ENCODE measurements at regions not wholly inside any gene's neighbourhood (a gene's known extent, or its start where the extent isn't known, plus 50 kb on each side); places are given as distances from the start of the nearest gene placed in this dataset.

GRCh38 chr9:90198956-90199355 lies 443.7 kb downstream of the DIRAS2 start:
- H3K4me2 ChIP-seq (ENCODE audit: control insufficient read depth, extremely low read depth, insufficient read depth, low read depth, low read length) = no peak overlapping the region
- H3K79me2 ChIP-seq (ENCODE audit: control insufficient read depth, insufficient read depth, low read length) = no peaks in the 10 kb centered on the region
- no peak overlapping the region for H3K9ac ChIP-seq (ENCODE audit: control insufficient read depth, extremely low read depth, insufficient read depth, low read length)
- H4K20me1 ChIP-seq (ENCODE audit: control insufficient read depth, extremely low read depth, insufficient read depth, low read length) = no peaks in the 10 kb centered on the region
- no peak overlapping the region for H3K4me3 ChIP-seq (ENCODE audit: control insufficient read depth in 2 of 3, extremely low read depth in 1 of 3, insufficient read depth in 2 of 3, low read depth in 1 of 3, low read length in 3 of 3)
- FAIRE-seq (no peak), DNase-seq (ENCODE audit: low read depth, low spot score) (no peak)
- no peaks in the 10 kb centered on the region for H3K4me1 ChIP-seq (ENCODE audit: control insufficient read depth, extremely low read depth, insufficient read depth, low read length)
- no peak overlapping the region for H3K27ac ChIP-seq (ENCODE audit: control insufficient read depth, insufficient read depth, low read length)
- no peak overlapping the region for H2AFZ ChIP-seq (ENCODE audit: control insufficient read depth, low read length)
- no peaks in the 10 kb centered on the region for H3K9me3 ChIP-seq (ENCODE audit: control insufficient read depth, low read depth, low read length)
- no peaks in the 10 kb centered on the region for H3K9me1 ChIP-seq (ENCODE audit: control insufficient read depth, extremely low read depth, insufficient read depth, low read length)
- H3K27me3 ChIP-seq (ENCODE audit: control insufficient read depth, extremely low read depth, insufficient read depth, low read length) = no peaks in the 10 kb centered on the region
- dilution Hi-C loops (cut with MboI; ENCODE audit: extremely low pct_ligation_motif_present, low sequenced_read_pairs) = no loop called here
- no peaks in the 10 kb centered on the region for H3K36me3 ChIP-seq (ENCODE audit: control insufficient read depth in 2 of 2, extremely low read depth in 1 of 2, insufficient read depth in 2 of 2, low read length in 2 of 2)
- TF ChIP-seq CTCF (optimal IDR thresholded peaks at IDR 0.05 in 1 of 3, IDR thresholded peaks at IDR 0.05 in 1 of 3, conservative IDR thresholded peaks at IDR 0.05 in 1 of 3; ENCODE audit: extremely low read depth in 1 of 3, insufficient read depth in 2 of 3, low read length in 3 of 3) = no peak
- TF ChIP-seq EZH2 (IDR thresholded peaks at IDR 0.05; ENCODE audit: low read length) = no peak

GRCh38 chr9:90201766-90202165 lies 440.9 kb downstream of the DIRAS2 start:
- FAIRE-seq = no peak
- no peaks in the 10 kb centered on the region for H3K27me3 ChIP-seq (ENCODE audit: control insufficient read depth, extremely low read depth, insufficient read depth, low read length)
- dilution Hi-C loops (cut with MboI; ENCODE audit: extremely low pct_ligation_motif_present, low sequenced_read_pairs) = no loop called here
- no peak overlapping the region for H3K27ac ChIP-seq (ENCODE audit: control insufficient read depth, insufficient read depth, low read length)
- H4K20me1 ChIP-seq (ENCODE audit: control insufficient read depth, extremely low read depth, insufficient read depth, low read length) = no peaks in the 10 kb centered on the region
- no peaks in the 10 kb centered on the region for H3K9me1 ChIP-seq (ENCODE audit: control insufficient read depth, extremely low read depth, insufficient read depth, low read length)
- no peak for TF ChIP-seq CTCF (optimal IDR thresholded peaks at IDR 0.05 in 1 of 3, IDR thresholded peaks at IDR 0.05 in 1 of 3, conservative IDR thresholded peaks at IDR 0.05 in 1 of 3; ENCODE audit: extremely low read depth in 1 of 3, insufficient read depth in 2 of 3, low read length in 3 of 3)
- no peak for TF ChIP-seq EZH2 (IDR thresholded peaks at IDR 0.05; ENCODE audit: low read length)
- DNase-seq (ENCODE audit: low read depth, low spot score) = no peak
- H3K9me3 ChIP-seq (ENCODE audit: control insufficient read depth, low read depth, low read length) = no peaks in the 10 kb centered on the region
- no peaks in the 10 kb centered on the region for H3K36me3 ChIP-seq (ENCODE audit: control insufficient read depth in 2 of 2, extremely low read depth in 1 of 2, insufficient read depth in 2 of 2, low read length in 2 of 2)
- H2AFZ ChIP-seq (ENCODE audit: control insufficient read depth, low read length) = no peak overlapping the region
- H3K79me2 ChIP-seq (ENCODE audit: control insufficient read depth, insufficient read depth, low read length) = no peaks in the 10 kb centered on the region
- H3K9ac ChIP-seq (ENCODE audit: control insufficient read depth, extremely low read depth, insufficient read depth, low read length) = no peak overlapping the region
- H3K4me3 ChIP-seq (ENCODE audit: control insufficient read depth in 2 of 3, extremely low read depth in 1 of 3, insufficient read depth in 2 of 3, low read depth in 1 of 3, low read length in 3 of 3) = no peak overlapping the region
- H3K4me2 ChIP-seq (ENCODE audit: control insufficient read depth, extremely low read depth, insufficient read depth, low read depth, low read length) = no peak overlapping the region
- no peaks in the 10 kb centered on the region for H3K4me1 ChIP-seq (ENCODE audit: control insufficient read depth, extremely low read depth, insufficient read depth, low read length)

Measured in keratinocyte (primary cell).